ENCODE measurements at regions not wholly inside any gene's neighbourhood (a gene's known extent, or its start where the extent isn't known, plus 50 kb on each side); places are given as distances from the start of the nearest gene placed in this dataset.
"Not testable (repeated sequence)": the region's sequence is repeated elsewhere in the genome, so short reads cannot be mapped to it uniquely, and the experiment has no call there.

GRCh38 chr5:136453986-136454758 lies 88.8 kb upstream of the TRPC7 start:
- DNase-seq, result no peak

- DNase-seq, result no peak
Observed at GRCh38 chr5:136453199-136453598, 87.9 kb upstream of the TRPC7 start.

GRCh38 chr5:136447576-136447975 lies 82.2 kb upstream of the TRPC7 start:
- DNase-seq, result not testable (repeated sequence)

- DNase-seq, result no peak
Observed at GRCh38 chr5:136446565-136446964, 81.2 kb upstream of the TRPC7 start.

- not testable (repeated sequence) for DNase-seq
Observed at GRCh38 chr5:136444099-136444498, 78.8 kb upstream of the TRPC7 start.

GRCh38 chr5:136439367-136439766 lies 74.0 kb upstream of the TRPC7 start:
- peak; percentile 25 for DNase-seq

GRCh38 chr5:136435946-136436543 lies 70.7 kb upstream of the TRPC7 start:
- no peak for DNase-seq

GRCh38 chr5:136434795-136435194 lies 69.5 kb upstream of the TRPC7 start:
- DNase-seq, result no peak

GRCh38 chr5:136432705-136433104 lies 67.4 kb upstream of the TRPC7 start:
- DNase-seq, result no peak

- no peak for DNase-seq
Observed at GRCh38 chr5:136430081-136430480, 64.7 kb upstream of the TRPC7 start.

- no peak for DNase-seq
Observed at GRCh38 chr5:136427426-136427825, 62.1 kb upstream of the TRPC7 start.

GRCh38 chr5:136425921-136426320 lies 60.6 kb upstream of the TRPC7 start:
- DNase-seq, result peak; percentile 10

GRCh38 chr5:136424835-136425584 lies 59.7 kb upstream of the TRPC7 start:
- peak; percentile 86 for DNase-seq

GRCh38 chr5:136423944-136424606 lies 58.7 kb upstream of the TRPC7 start:
- no peak for DNase-seq

GRCh38 chr5:136420168-136420898 lies 55.0 kb upstream of the TRPC7 start:
- no peak for DNase-seq

- no peak for DNase-seq
Observed at GRCh38 chr5:136418301-136418700, 53.0 kb upstream of the TRPC7 start.

Data from hematopoietic multipotent progenitor cell treated with erythropoietin and hydrocortisone succinate and interleukin-3 and kit ligand, for 6 days (in vitro differentiated cells).